ENCODE measurements at regions not wholly inside any gene's neighbourhood (a gene's known extent, or its start where the extent isn't known, plus 50 kb on each side); places are given as distances from the start of the nearest gene placed in this dataset.
"Not testable (repeated sequence)": the region's sequence is repeated elsewhere in the genome, so short reads cannot be mapped to it uniquely, and the experiment has no call there.

GRCh38 chr13:81379183-81379582, 1038.3 kb upstream of the SPRY2 start:
- Histone ChIP-seq H3K4me3 (replicated peaks in 1 of 3) (no peak overlapping the region), H3K27me3 (no peaks in the 10 kb centered on the region), H3K4me1 (no peaks in the 10 kb centered on the region), H3K9me3 (no peaks in the 10 kb centered on the region), H3K36me3 (no peaks in the 10 kb centered on the region), H3K27ac (no peak overlapping the region)
- intact Hi-C loops (cut with DNase I): no loop called here
- no peak for TF ChIP-seq CTCF (IDR thresholded peaks at IDR 0.05)
- no peak for TF ChIP-seq POLR2A (IDR thresholded peaks at IDR 0.05)
- DNase-seq: no peak

GRCh38 chr13:81377921-81378320, 1037.0 kb upstream of the SPRY2 start:
- no peak for DNase-seq
- Histone ChIP-seq H3K27me3 (no peaks in the 10 kb centered on the region), H3K4me3 (replicated peaks in 1 of 3) (no peak overlapping the region), H3K4me1 (no peaks in the 10 kb centered on the region), H3K27ac (no peak overlapping the region), H3K9me3 (no peaks in the 10 kb centered on the region), H3K36me3 (no peaks in the 10 kb centered on the region)
- intact Hi-C loops (cut with DNase I): no loop called here
- 94% methylated on average over 1 of the region's 1 CpG for WGBS, 2 donors
- no peak for TF ChIP-seq POLR2A (IDR thresholded peaks at IDR 0.05)
- TF ChIP-seq CTCF (IDR thresholded peaks at IDR 0.05): no peak

GRCh38 chr13:81375709-81376108, 1034.8 kb upstream of the SPRY2 start:
- no peaks in the 10 kb centered on the region for H3K36me3 ChIP-seq
- no peak overlapping the region for H3K4me3 ChIP-seq (replicated peaks in 1 of 3)
- WGBS, 2 donors: 63 to 67% methylated on average over 1 of the region's 1 CpG
- H3K9me3 ChIP-seq: no peaks in the 10 kb centered on the region
- no peak overlapping the region for H3K27ac ChIP-seq
- TF ChIP-seq CTCF (IDR thresholded peaks at IDR 0.05): no peak
- no peak for TF ChIP-seq POLR2A (IDR thresholded peaks at IDR 0.05)
- H3K27me3 ChIP-seq: no peaks in the 10 kb centered on the region
- no peak for DNase-seq
- no peaks in the 10 kb centered on the region for H3K4me1 ChIP-seq
- intact Hi-C loops (cut with DNase I): no loop called here

GRCh38 chr13:81362711-81363110, 1021.8 kb upstream of the SPRY2 start:
- H3K27me3 ChIP-seq; H3K9me3 ChIP-seq; DNase-seq; H3K36me3 ChIP-seq; H3K4me1 ChIP-seq; H3K4me3 ChIP-seq (replicated peaks in 1 of 3); intact Hi-C loops (cut with DNase I); H3K27ac ChIP-seq: not testable (repeated sequence)
- WGBS, 2 donors: 28 to 71% methylated on average over 2 of the region's 2 CpGs

- no peaks in the 10 kb centered on the region for H3K9me3 ChIP-seq
- no peak for DNase-seq
- intact Hi-C loops (cut with DNase I): no loop called here
- H3K27ac ChIP-seq: no peak overlapping the region
- H3K4me1 ChIP-seq: no peaks in the 10 kb centered on the region
- TF ChIP-seq CTCF (IDR thresholded peaks at IDR 0.05) (no peak), POLR2A (IDR thresholded peaks at IDR 0.05) (no peak)
- H3K27me3 ChIP-seq: no peaks in the 10 kb centered on the region
- WGBS, 2 donors: 17 to 33% methylated on average over 1 of the region's 1 CpG
- H3K36me3 ChIP-seq: no peaks in the 10 kb centered on the region
- no peak overlapping the region for H3K4me3 ChIP-seq (replicated peaks in 1 of 3)
These were observed 1009.1 kb upstream of the SPRY2 start for GRCh38 chr13:81350056-81350455.

GRCh38 chr13:81340118-81341069, 999.5 kb upstream of the SPRY2 start:
- DNase-seq; H3K27ac ChIP-seq; intact Hi-C loops (cut with DNase I); H3K36me3 ChIP-seq; H3K9me3 ChIP-seq; H3K27me3 ChIP-seq; H3K4me3 ChIP-seq (replicated peaks in 1 of 3); H3K4me1 ChIP-seq: not testable (repeated sequence)
- 94 to 97% methylated on average over 29 to 35 of the region's 36 CpGs for WGBS, 2 donors

GRCh38 chr13:81339666-81340065, 998.7 kb upstream of the SPRY2 start:
- H3K27ac ChIP-seq; H3K9me3 ChIP-seq; intact Hi-C loops (cut with DNase I); DNase-seq; H3K27me3 ChIP-seq; H3K4me3 ChIP-seq (replicated peaks in 1 of 3); H3K4me1 ChIP-seq; H3K36me3 ChIP-seq: not testable (repeated sequence)
- 95 to 97% methylated on average over 14 of the region's 14 CpGs for WGBS, 2 donors
